ENCODE measurements at regions not wholly inside any gene's neighbourhood (a gene's known extent, or its start where the extent isn't known, plus 50 kb on each side); places are given as distances from the start of the nearest gene placed in this dataset.
"Not testable (repeated sequence)": the region's sequence is repeated elsewhere in the genome, so short reads cannot be mapped to it uniquely, and the experiment has no call there.

DNA sequence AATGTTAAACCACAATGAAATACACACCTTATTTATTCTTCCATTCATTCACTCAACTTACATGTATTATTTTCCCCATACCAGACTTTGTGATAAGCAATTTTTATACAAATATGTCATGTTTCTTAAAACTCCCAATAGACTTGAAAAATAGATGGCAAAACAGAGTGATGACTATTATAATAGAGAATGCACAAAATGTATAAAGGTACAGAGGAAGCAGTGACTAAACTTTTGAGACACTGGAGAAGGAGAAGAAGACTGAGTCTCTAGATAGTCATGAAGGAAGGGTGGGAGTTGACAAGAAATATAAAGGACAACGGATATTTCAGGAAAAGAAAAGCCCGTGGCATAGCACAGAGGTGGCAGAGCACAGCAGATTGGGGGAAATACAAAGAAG lies 198.1 kb upstream of the SLC39A10 start:
- no peak for DNase-seq (ENCODE audit: low read depth)

DNA sequence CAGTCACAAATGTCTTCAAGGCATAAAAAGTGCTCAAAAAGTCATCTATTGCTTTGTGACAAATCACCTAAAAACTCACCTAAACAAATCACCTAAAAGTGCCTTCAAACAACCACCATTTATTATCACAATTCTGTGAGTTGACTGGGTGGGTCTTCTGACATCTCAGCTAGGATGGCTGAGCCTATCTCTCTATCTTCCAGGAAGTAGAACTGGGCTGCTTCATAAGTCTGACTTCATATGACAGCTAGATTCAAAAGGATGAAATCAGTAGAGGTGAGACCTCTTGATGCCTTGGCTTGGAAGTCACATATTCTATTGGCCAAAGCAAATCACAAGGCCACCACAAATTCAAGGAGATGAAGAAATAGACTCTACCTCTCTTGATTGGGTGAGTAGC lies 199.2 kb upstream of the SLC39A10 start:
- DNase-seq (ENCODE audit: low read depth): no peak

DNA sequence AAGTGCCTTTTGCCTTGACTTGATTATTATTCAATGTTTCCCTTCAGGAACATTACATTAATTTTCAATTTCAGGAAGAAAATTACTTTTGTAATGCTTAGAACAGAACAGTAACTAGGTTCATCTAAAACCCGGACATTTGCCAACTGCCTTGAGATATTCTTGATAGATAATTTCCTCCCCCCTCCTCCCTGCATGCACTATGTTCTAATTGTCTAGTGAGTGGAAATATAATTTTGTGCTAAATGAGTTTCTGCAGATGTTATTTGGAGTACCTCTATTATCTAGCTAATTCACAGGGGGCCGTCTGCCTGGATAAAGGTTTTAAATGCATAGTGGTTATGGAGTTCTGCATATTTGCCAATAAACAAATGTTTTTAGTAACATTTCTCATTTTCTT lies 200.3 kb upstream of the SLC39A10 start:
- no peak for DNase-seq (ENCODE audit: low read depth)

DNA sequence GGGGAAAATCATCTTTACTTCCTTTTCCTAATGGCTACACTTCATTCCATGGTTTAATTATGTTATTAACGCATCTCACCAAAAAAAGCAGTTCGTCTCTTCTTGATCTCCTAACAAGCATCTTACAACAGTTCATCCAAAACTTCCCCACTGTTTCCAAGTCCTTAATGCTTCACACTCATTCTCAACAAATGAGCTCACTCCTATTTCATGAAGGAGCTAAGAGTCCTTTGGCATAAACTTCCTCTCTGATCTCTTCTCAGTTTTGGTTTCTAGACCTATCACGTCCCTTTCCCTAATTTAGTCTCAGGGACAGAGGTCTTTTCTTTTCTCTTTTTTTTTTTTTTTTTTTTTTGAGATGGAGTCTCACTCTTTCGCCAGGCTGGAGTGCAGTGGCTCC lies 205.9 kb upstream of the SLC39A10 start:
- DNase-seq (ENCODE audit: low read depth): no peak

DNA sequence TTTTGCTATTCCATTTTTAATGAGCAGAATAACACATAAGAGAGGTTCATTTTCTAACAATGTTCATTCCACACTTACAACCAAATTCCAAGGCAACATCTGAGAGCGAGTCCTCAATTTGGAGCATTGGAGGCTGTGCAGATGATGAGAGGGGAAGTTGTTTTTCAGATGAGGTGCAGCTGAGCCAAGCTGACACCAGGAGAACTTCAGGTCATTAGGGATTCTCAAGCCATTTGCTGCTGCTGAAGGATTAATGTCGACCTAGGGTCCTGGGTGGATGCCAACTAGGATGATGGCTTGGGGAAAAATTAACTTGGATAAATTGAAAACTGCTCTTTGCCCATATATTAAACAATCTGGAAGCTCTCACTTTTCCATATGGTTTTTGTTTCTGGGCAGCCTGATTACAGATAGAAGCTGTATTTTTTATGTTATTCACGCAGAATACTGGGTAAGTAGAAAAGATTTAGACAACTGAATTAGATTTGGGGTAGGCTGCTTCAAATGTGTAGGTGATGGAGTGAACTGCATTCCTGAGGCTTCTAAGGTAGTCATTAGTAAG lies 206.4 kb upstream of the SLC39A10 start:
- no peak for DNase-seq (ENCODE audit: low read depth)

DNA sequence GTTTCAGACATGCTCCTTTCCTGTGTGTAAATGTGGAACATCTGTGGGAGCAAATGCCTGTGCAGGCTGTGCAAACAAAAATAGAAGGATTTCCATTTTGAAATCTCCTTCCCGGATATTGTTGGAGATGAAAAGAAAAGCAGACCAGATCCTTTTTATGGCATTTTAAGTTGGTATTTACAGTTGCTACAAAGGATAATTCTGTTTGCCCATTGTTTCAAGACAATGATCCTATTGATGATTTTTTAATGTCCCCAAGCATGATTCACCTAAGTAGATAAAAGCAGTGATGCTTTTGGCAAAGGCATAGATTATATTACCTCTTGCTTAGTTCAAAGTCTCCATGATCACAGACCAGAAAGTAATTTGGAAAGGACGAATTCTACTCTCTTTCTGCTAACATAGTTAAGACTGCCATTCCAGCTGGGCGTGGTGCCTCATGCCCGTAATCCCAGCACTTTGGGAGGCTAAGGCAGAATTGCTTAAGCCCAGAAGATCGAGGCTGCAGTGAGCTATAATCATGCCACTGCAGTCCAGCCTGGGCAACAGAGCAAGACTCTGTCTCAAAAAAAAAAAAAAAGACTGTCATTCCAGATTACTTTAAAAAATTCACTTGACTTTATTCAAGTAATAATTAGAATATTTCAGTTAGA lies 209.6 kb upstream of the SLC39A10 start:
- no peak for DNase-seq (ENCODE audit: low read depth)

DNA sequence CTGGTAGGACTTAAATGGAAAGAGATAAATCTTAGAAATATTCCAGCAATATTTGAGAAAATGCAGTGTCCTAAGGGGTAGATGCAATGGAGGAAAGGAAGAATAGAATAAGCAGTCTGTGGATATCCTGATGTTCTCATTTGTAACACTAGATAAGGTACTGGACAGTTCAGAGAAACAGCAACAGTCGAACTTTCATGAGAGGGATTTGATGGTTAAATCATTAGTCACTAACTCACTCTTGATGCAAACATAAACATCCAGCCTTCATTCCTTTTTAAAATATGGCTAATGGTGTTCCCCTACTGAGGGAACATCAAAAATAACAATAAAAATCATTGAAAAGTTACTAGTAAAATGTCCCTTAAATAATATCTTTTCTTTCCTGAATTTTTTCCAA lies 211.4 kb upstream of the SLC39A10 start:
- DNase-seq (ENCODE audit: low read depth): no peak

DNA sequence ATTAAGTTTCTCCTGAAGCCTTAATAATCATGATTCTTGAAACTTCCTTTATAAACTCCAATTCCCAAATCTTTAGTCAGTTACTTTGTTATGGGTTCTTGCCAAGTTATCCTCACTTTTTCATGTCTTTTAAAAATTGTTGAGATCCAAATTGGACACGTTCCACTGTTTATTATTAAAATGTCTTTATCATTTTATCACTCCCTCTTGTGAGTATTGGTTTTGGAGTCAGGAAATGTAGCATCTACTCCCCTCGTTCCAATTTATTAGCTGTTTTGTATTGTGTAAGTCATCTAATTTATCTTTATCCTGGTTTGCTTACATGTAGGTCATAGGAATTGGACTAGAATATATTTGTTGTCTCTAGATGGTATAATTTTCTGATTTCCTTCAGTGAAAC lies 213.1 kb upstream of the SLC39A10 start:
- DNase-seq (ENCODE audit: low read depth): no peak

DNA sequence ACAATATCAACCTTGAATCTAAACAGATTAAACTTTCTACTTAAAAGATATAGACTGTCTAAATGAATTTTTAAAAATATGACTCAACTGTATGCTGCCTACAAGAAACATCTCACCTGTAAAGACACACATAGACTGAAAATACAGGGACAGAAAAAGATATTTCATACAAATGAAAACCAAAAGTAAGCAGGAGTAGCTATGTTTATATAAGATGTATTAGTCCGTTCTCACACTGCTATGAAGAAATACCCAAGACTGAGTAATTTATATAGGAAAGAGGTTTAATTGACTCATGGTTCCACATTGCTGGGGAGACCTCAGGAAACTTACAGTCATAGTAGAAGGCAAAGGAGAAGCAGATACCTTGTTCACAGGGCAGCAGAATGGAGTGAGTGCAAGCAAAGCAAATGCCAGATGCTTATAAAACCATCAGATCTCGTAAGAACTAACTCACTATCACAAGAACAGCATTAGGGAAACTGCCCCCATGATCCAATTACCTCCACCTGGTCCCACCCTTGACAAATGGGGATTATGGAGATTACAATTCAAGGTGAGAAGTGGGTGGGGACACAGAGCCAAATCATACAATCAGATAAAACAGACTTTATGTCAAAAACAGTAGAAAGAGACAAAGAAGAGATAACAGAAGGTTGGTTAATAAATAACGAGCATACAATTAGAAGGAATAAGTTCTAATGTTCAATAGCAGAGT lies 214.4 kb upstream of the SLC39A10 start:
- DNase-seq (ENCODE audit: low read depth): no peak

DNA sequence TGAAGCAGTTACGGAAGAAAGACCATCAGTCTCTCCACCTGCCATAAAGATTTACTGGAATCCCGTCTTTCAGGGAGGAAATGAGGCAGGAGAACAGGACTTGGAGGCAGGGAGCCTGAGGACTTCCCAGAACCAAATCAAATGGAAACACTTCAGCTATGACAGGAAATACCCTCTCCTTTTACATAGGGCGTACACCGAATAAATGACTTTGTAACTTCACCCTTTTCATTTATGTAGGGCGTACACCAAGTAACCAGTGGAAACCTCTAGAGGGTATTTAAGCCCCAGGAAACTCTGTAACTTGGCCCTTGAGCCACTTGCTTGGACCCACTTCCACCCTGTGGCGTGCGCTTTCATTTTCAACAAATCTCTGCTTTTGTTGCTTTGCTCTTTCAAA lies 218.3 kb upstream of the SLC39A10 start:
- no peak for DNase-seq (ENCODE audit: low read depth)

DNA sequence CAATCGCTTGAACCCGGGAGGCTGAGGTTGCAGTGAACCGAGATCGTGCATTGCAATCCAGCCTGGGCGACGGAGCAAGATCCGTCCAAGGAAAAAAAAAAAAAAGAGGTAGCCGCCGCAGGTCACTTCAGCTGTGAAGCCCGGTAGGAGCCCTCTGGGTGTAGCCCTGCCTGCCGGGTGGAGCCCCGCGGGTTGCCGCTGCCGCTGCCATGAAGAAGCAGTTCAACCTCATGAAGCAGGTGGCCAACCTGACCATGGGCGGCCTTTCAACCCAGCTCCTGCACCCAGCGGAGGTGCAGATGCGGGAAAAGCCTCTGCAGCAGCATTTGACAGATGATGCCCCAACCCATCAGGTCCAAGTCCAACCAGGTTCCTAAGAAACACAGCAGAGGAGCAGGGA lies 219.5 kb upstream of the SLC39A10 start:
- DNase-seq (ENCODE audit: low read depth): no peak

DNA sequence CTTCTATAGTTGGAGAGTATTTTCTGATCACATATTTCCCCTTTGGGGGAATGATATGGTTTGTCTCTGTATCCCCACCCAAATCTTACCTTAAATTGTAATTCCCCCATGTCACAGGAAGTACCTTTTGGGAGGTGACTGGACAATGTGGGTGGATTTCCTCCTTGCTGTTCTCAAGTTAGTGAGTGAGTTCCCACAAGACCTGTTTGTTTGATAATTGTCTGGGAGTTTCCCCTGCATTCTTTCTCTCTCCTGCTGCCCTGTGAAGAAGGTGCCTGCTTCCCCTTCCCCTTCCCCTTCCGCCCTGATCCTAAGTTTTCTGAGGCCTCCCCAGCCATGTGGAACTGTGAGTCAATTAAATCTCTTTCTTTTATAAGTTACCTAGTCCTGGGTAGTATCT lies 222.7 kb upstream of the SLC39A10 start:
- DNase-seq (ENCODE audit: low read depth): no peak

DNA sequence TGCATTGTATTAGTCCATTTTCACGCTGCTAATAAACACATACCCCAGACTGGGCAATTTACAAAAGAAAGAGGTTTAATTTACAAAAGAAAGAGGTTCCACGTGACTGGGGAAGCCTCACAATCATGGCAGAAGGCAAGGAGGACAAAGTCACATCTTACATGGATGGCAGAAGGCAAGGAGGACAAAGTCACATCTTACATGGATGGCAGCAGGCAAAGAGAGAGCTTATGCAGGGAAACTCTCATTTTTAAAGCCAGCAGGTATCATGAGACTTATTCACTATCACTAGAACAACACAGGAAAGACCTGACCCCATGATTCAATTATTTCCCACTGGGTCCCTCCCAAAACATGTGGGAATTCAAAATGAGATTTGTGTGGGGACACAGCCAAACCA lies 223.3 kb upstream of the SLC39A10 start:
- DNase-seq (ENCODE audit: low read depth): not testable (repeated sequence)

DNA sequence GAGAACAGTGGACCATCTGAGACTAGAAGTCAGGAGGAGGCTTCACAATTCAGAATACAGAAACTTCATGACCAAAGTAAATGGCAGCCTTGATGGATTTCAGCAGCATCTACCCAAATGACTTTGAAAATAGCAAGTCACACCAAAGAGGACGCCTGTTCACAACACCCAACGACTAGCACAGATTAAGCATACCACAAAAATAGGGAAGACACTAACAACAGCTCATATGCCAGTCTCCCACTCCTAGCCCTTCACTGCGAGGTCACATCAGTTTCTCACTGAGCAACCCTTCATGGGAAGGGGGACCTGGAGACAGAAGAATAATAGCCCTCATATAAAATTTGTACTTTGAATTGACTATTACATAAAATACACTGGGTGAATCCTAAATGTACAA lies 228.4 kb upstream of the SLC39A10 start:
- DNase-seq (ENCODE audit: low read depth): no peak

DNA sequence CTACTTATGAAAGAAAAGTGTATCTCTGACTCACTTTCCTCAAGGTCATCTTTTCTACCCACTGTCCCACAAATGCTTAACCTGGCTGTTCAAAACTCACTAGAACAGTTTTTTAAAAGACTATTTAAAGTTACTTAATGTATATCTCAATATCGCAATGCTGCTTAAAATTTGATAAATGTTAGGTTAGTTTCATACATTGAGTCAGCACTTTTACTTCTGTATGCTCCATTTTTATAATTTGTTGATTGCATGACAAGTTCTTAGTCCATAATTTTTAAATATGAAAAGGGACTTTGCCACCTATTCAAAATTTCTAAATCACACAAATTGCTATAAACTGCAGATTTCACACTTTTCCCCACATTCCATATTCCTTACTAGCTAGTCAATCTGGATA lies 231.7 kb upstream of the SLC39A10 start:
- DNase-seq (ENCODE audit: low read depth): no peak

DNA sequence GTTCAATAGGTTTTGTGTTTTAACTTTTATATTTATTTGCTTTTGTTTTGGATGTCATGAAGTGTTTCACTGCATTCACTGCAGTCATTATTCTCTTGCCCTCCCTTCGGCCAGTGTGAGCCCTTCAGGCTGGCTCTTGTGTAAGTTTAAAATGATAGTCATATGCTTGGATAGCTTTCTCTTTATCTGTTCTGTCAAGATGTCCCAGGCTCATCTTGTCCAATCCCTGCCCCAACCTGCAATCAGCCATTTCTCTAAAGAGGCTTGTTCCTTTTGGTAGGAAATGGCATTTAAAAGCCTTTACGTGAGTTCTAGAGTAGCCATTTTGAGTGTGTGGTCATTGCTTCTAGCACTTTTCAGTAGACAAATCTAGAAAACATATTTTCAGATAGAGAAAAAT lies 238.0 kb upstream of the SLC39A10 start:
- no peak for DNase-seq (ENCODE audit: low read depth)

DNA sequence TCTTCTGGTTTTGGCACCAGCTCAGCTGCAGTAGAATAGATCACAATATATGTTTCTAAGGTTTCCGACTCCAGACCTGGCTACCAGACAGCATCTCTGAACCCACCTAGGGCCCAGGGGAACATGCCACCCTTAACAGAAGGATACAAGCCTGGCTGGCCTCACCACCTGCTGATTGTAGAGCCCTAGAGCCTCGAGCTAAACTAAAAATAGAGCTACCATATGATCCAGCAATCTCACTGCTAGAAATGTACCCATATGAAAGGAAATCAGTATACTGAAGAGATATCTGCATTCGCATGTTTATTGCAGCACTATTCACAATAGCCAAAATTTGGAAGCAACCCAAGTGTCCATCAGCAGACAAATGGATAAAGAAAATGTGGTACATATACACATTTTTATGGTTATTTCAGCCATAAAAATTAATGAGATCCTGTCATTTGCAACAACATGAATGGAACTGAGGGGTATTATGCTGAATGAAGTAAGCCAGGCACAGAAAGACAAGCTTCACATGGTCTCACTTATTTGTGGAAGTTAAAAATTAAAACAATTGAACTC lies 242.4 kb upstream of the SLC39A10 start:
- DNase-seq (ENCODE audit: low read depth): no peak

DNA sequence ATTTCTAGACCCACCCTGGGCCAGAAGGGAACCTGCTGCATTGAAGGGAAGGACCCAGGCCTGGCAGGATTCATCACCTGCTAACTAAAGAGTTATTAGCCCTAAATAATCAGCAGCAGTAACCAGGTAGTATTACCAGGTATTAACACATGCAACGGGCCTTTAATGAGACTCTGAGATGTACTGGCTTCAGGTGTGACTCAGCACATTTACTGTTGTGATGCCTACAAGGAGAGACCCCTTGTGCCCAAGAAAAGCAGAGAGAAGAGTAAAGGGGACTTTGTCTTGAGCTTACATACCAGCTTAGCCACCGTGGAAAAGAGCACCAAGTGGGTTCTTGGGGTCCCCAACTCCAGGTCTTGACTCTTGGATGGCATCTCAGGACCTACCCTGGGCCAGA lies 243.1 kb upstream of the SLC39A10 start:
- no peak for DNase-seq (ENCODE audit: low read depth)

DNA sequence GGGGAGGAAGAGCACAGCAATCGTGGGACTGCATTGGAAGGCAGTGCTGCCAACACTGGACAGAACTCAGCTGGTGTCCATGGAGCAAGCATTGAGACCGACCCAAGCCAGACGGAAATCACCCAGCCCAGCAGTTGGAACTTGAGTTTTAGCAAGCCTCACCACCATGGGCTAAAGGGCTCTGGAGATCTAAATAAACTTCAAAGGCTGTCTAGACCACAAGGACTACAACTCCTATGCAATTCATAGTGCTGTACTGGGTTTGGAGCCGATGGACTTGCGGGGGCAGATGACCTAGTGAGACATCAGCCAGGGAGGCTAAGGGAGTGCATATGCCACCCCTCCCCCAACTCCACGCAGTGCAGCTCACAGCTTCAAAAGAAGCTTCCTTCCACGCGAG lies 243.6 kb upstream of the SLC39A10 start:
- no peak for DNase-seq (ENCODE audit: low read depth)

DNA sequence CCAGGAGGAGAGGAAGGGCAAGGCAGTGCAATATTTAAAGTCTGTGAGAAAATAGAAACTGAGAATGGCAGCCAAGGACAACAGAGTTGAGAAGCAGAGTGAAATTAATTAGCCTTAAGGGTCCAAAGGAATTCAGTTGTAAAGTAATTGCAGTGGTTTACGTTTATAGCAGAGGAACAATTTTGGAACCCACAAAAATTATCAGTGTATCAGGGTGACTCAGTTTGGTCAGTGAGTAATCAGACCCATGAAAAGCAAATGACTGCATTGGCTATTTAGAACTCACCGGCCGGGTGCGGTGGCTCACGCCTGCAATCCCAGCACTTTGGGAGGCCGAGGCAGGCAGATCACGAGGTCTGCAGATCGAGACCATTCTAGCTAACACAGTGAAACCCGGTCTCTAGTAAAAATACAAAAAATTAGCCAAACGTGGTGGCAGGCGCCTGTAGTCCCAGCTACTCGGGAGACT lies 245.8 kb upstream of the SLC39A10 start:
- no peak for DNase-seq (ENCODE audit: low read depth)

DNA sequence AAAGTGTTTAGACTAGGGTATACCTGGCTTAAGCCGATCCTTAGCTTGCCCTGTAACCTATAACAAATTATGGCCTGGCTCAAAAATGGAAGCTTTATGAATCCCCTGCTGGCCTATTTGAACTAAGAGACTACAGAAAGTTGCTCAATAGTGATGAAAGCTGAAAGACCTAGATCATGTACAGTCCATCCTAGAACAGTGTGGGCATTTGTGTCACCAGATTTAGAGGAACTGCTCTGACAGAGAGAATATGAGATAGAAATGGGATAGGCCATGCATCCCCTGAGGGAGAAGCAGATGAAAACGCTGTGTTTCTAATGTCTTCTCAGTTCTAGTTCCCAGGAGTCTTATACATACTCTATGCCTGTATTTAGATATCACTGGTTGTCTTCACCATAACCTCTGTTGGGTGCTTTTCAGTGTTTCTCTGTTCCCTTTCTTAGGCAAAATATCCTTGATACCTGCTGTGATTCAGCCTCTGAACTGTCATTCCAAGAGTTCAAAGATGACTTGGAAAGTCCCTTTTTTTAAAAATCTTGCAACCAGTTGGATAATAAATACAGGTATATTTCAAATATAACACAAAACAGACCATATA lies 246.9 kb upstream of the SLC39A10 start:
- DNase-seq (ENCODE audit: low read depth): no peak

DNA sequence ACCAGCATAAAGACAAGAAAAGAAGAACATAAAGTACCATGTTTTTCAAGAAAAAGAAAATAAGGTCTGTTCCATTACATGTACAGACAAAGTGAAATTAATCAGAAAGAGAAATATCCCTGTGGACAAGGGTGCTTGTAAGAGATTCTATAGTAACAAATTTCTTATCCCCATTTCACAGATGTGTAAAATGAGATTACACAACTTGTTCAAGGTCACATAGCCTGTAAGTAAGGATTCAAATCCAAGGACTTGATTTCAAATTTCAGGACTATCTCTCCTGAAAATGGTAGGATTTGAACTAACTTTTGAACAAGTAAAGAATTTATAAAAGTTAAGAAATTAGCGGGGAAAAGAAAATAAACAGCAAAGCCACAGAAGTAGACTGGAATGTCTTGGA lies 248.2 kb upstream of the SLC39A10 start:
- DNase-seq (ENCODE audit: low read depth): no peak

DNA sequence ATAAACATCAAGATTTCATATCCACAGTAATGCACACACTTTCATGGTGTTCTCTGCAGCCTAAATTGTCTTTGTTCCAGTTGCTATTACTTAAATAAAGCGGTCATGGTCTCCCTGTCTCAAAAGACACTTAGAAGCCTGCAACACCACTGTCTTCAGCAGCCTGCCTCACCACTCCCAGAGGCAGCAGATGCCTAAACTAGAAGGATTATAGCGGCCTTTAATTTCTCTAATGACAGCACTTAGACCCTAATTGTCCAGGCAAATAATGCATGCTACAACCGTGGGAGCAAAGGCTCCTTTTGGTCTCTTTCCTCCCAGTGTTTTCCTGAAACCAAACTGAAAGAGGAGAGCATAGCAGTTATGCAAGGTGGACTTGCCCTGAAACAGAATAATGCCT lies 248.8 kb upstream of the SLC39A10 start:
- DNase-seq (ENCODE audit: low read depth): no peak

Data from stimulated activated CD8-positive, alpha-beta memory T cell treated with anti-CD3 and anti-CD28 coated beads, Interleukin-4, amount 100 ng/mL, for 24 hours (primary cell).